ENCODE measurements at regions not wholly inside any gene's neighbourhood (a gene's known extent, or its start where the extent isn't known, plus 50 kb on each side); places are given as distances from the start of the nearest gene placed in this dataset.

DNA sequence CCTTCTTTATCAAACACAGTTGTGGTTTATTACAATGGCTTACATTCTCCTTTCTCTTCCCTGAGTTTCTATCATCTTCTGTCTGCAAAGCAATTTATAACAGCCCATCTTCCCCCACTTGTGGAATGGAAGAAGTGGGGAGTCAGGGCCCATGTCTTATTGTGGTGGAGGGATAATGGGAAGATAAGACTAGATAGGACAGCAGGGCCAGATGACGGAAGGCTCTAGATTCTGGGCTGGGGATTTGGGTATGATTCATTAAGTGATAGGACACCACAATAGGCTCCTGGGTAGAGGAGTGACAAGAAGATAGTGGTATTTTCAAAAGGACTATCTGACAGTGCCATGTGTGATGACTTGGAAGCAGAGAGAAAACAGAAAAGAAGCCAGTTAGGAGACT, 450.6 kb downstream of the TTLL7 start:
- in situ Hi-C loops (cut with MboI): no loop called here
- TF ChIP-seq RELA (IDR thresholded peaks at IDR 0.05; ENCODE audit: borderline replicate concordance, partially characterized antibody): no peak
- no peak for TF ChIP-seq CHD2 (IDR thresholded peaks at IDR 0.05; ENCODE audit: borderline replicate concordance, low read depth, low read length)
- no peak for TF ChIP-seq ETV6 (conservative IDR thresholded peaks at IDR 0.05 in 1 of 2, IDR thresholded peaks at IDR 0.05 in 1 of 2; ENCODE audit: borderline replicate concordance in 1 of 2, low read depth in 1 of 2)
- no peak for TF ChIP-seq CEBPB (IDR thresholded peaks at IDR 0.05; ENCODE audit: borderline replicate concordance in 1 of 2, low read depth in 2 of 2, low read length in 2 of 2)
- Histone ChIP-seq H3K4me1 (ENCODE audit: control insufficient read depth, insufficient read depth, low read length) (no peaks in the 10 kb centered on the region), H3K9me3 (replicated peaks; ENCODE audit: control insufficient read depth, insufficient read depth, low read length) (no peaks in the 10 kb centered on the region; the same call in 2 of the 3 replicates), H3K4me2 (ENCODE audit: control insufficient read depth, insufficient read depth) (no peak overlapping the region), H2AFZ (ENCODE audit: control insufficient read depth, low read depth, low read length) (no peak overlapping the region), H3K9ac (ENCODE audit: control insufficient read depth, insufficient read depth, low read length) (no peak overlapping the region), H3K27me3 (replicated peaks in 1 of 2; ENCODE audit: control insufficient read depth in 2 of 2, insufficient read depth in 2 of 2, low read length in 1 of 2) (no peaks in the 10 kb centered on the region), H3K79me2 (ENCODE audit: control insufficient read depth, insufficient read depth, low read length) (no peaks in the 10 kb centered on the region), H3K36me3 (ENCODE audit: control insufficient read depth in 2 of 2, insufficient read depth in 2 of 2, low read length in 1 of 2) (no peaks in the 10 kb centered on the region), H3K4me3 (no peak overlapping the region), H3K27ac (ENCODE audit: control insufficient read depth, insufficient read depth) (no peak overlapping the region), H4K20me1 (ENCODE audit: control insufficient read depth, insufficient read depth) (no peaks in the 10 kb centered on the region)
- DNase-seq (ENCODE audit: low read depth, low spot score) (no peak), FAIRE-seq (no peak), ATAC-seq (no peak)
- intact Hi-C loops (cut with micrococcal nuclease; ENCODE audit: unreplicated experiment): no loop called here
- WGBS (ENCODE audit: insufficient coverage, insufficient replicate concordance, low lambda C conversion rate, missing lambda C conversion rate): 100% methylated on average over 1 of the region's 1 CpG
- ChIA-PET POLR2A (no interaction called here), CTCF (no interaction called here), SMC1A (ENCODE audit: uncharacterized antibody, unreplicated experiment) (no interaction called here), RAD21 (ENCODE audit: unreplicated experiment) (no interaction called here)
- no TSS peak for BruUV-seq (replicated peaks)

DNA sequence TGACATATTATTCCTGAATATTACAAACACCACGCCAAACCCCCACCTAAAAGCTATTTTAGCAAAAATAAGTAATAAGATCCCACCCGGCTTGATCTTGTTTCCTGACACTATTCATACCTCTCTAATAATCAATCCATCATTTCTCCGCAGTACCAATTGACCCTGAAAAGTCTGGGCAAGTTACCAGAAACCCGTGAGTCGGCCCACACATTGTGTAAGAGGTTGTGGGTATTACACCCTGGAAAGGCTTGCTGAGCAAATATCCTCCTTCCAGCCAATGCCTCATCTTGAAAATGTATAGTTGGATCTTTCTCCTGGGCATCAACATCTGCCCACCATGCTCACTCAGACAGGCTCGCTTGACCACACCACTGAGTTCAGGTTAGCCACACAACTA, 451.0 kb downstream of the TTLL7 start:
- ATAC-seq (no peak), DNase-seq (ENCODE audit: low read depth, low spot score) (no peak), FAIRE-seq (no peak)
- no TSS peak for BruUV-seq (replicated peaks)
- 87% methylated on average over 6 of the region's 6 CpGs for WGBS (ENCODE audit: insufficient coverage, insufficient replicate concordance, low lambda C conversion rate, missing lambda C conversion rate)
- ChIA-PET POLR2A (no interaction called here), CTCF (no interaction called here), SMC1A (ENCODE audit: uncharacterized antibody, unreplicated experiment) (interaction anchor here (0.6 kb wide), 1 partner anchor 894 kb away, joined by 3 read pairs; no protein-coding TSS in a partner anchor), RAD21 (ENCODE audit: unreplicated experiment) (no interaction called here)
- Histone ChIP-seq H3K4me3 (no peak overlapping the region), H4K20me1 (ENCODE audit: control insufficient read depth, insufficient read depth) (no peaks in the 10 kb centered on the region), H3K27ac (ENCODE audit: control insufficient read depth, insufficient read depth) (no peak overlapping the region), H3K9me3 (replicated peaks; ENCODE audit: control insufficient read depth, insufficient read depth, low read length) (no peaks in the 10 kb centered on the region; the same call in 2 of the 3 replicates), H3K36me3 (ENCODE audit: control insufficient read depth in 2 of 2, insufficient read depth in 2 of 2, low read length in 1 of 2) (no peaks in the 10 kb centered on the region), H3K9ac (ENCODE audit: control insufficient read depth, insufficient read depth, low read length) (no peak overlapping the region), H3K27me3 (replicated peaks in 1 of 2; ENCODE audit: control insufficient read depth in 2 of 2, insufficient read depth in 2 of 2, low read length in 1 of 2) (no peaks in the 10 kb centered on the region), H3K4me2 (ENCODE audit: control insufficient read depth, insufficient read depth) (no peak overlapping the region), H2AFZ (ENCODE audit: control insufficient read depth, low read depth, low read length) (no peak overlapping the region), H3K4me1 (ENCODE audit: control insufficient read depth, insufficient read depth, low read length) (no peaks in the 10 kb centered on the region), H3K79me2 (ENCODE audit: control insufficient read depth, insufficient read depth, low read length) (no peaks in the 10 kb centered on the region)
- intact Hi-C loops (cut with micrococcal nuclease; ENCODE audit: unreplicated experiment): no loop called here
- in situ Hi-C loops (cut with MboI): no loop called here
- TF ChIP-seq, protein P1, sequence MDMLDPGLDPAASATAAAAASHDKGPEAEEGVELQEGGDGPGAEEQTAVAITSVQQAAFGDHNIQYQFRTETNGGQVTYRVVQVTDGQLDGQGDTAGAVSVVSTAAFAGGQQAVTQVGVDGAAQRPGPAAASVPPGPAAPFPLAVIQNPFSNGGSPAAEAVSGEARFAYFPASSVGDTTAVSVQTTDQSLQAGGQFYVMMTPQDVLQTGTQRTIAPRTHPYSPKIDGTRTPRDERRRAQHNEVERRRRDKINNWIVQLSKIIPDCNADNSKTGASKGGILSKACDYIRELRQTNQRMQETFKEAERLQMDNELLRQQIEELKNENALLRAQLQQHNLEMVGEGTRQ (IDR thresholded peaks at IDR 0.05; ENCODE audit: borderline replicate concordance, low read depth, low read length): no peak
- TF ChIP-seq EGR1 (IDR thresholded peaks at IDR 0.05; ENCODE audit: borderline replicate concordance in 1 of 2, low read depth in 2 of 2, low read length in 2 of 2) (no peak), GABPA (IDR thresholded peaks at IDR 0.05; ENCODE audit: low read depth) (no peak), STAT1 (conservative IDR thresholded peaks at IDR 0.05) (no peak)
- TF ChIP-seq, protein P2, sequence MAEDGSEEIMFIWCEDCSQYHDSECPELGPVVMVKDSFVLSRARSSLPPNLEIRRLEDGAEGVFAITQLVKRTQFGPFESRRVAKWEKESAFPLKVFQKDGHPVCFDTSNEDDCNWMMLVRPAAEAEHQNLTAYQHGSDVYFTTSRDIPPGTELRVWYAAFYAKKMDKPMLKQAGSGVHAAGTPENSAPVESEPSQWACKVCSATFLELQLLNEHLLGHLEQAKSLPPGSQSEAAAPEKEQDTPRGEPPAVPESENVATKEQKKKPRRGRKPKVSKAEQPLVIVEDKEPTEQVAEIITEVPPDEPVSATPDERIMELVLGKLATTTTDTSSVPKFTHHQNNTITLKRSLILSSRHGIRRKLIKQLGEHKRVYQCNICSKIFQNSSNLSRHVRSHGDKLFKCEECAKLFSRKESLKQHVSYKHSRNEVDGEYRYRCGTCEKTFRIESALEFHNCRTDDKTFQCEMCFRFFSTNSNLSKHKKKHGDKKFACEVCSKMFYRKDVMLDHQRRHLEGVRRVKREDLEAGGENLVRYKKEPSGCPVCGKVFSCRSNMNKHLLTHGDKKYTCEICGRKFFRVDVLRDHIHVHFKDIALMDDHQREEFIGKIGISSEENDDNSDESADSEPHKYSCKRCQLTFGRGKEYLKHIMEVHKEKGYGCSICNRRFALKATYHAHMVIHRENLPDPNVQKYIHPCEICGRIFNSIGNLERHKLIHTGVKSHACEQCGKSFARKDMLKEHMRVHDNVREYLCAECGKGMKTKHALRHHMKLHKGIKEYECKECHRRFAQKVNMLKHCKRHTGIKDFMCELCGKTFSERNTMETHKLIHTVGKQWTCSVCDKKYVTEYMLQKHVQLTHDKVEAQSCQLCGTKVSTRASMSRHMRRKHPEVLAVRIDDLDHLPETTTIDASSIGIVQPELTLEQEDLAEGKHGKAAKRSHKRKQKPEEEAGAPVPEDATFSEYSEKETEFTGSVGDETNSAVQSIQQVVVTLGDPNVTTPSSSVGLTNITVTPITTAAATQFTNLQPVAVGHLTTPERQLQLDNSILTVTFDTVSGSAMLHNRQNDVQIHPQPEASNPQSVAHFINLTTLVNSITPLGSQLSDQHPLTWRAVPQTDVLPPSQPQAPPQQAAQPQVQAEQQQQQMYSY (CRISPR knock-in tag; IDR thresholded peaks at IDR 0.05): no peak
- TF ChIP-seq, protein P3, sequence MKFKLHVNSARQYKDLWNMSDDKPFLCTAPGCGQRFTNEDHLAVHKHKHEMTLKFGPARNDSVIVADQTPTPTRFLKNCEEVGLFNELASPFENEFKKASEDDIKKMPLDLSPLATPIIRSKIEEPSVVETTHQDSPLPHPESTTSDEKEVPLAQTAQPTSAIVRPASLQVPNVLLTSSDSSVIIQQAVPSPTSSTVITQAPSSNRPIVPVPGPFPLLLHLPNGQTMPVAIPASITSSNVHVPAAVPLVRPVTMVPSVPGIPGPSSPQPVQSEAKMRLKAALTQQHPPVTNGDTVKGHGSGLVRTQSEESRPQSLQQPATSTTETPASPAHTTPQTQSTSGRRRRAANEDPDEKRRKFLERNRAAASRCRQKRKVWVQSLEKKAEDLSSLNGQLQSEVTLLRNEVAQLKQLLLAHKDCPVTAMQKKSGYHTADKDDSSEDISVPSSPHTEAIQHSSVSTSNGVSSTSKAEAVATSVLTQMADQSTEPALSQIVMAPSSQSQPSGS (IDR thresholded peaks at IDR 0.05; ENCODE audit: low read length): no peak
